H1 (cell line): ENCODE measurements at regions not wholly inside any gene's neighbourhood (a gene's known extent, or its start where the extent isn't known, plus 50 kb on each side); places are given as distances from the start of the nearest gene placed in this dataset.

Experiments
- CTCF ChIA-PET: fragments of 300-600 bp; sonication (Branson Sonifier 250); formaldehyde crosslinking; loops from one replicate; lab custom pipeline; 2021; ENCODE audit not compliant: partially characterized antibody; lab: Charles Lee
- POLR2A ChIA-PET: fragments of 300-600 bp; sonication (Branson Sonifier 250); formaldehyde crosslinking; loops from one replicate; lab custom pipeline; 2021; ENCODE audit warnings: inconsistent platforms; ENCODE audit not compliant: partially characterized antibody; lab: Charles Lee
- DNase-seq, 2 experiments: peaks; one replicate each; pipeline versions ENCODE4 v3.0.0 to v3.0.0-alpha.2; 2010 to 2022; ENCODE audit warnings: low spot score in 2 of 2, low read depth in 1 of 2, mixed read lengths in 1 of 2
- FAIRE-seq: peaks from 2 replicates; lab custom pipeline; 2011; peaks lifted over from hg19 to GRCh38; lab: Jason Lieb, UNC
- H2AFZ ChIP-seq: 2 replicates; pipeline ENCODE4 v1.8.1; 2012; ENCODE audit warnings: low read length, inconsistent platforms
- H2AK5ac ChIP-seq: 2 replicates; pipeline ENCODE4 v1.6.1; 2013; ENCODE audit warnings: low read depth, low read length
- H2BK120ac ChIP-seq: replicated peaks from 2 replicates; pipeline ENCODE3; 2013; ENCODE audit warnings: low read depth, low read length, inconsistent platforms
- H2BK12ac ChIP-seq: 2 replicates; pipeline ENCODE4 v1.6.1; 2013; ENCODE audit warnings: low read depth, low read length
- H2BK15ac ChIP-seq: 2 replicates; pipeline ENCODE4 v1.6.1; 2013; ENCODE audit warnings: low read length
- H2BK20ac ChIP-seq: 2 replicates; pipeline ENCODE4 v1.6.1; 2013; ENCODE audit warnings: low read length
- H2BK5ac ChIP-seq: 2 replicates; pipeline ENCODE4 v1.6.1; 2013; ENCODE audit warnings: low read depth, low read length
- H3K14ac ChIP-seq: 2 replicates; pipeline ENCODE4 v1.6.1; 2013; ENCODE audit warnings: inconsistent platforms; ENCODE audit not compliant: insufficient read length
- H3K18ac ChIP-seq: 2 replicates; pipeline ENCODE4 v1.6.1; 2013; ENCODE audit warnings: low read length; ENCODE audit errors: extremely low read depth
- H3K23ac ChIP-seq: 2 replicates; pipeline ENCODE4 v1.6.1; 2013; ENCODE audit warnings: inconsistent platforms; ENCODE audit not compliant: insufficient read length
- H3K23me2 ChIP-seq: 2 replicates; pipeline ENCODE4 v1.6.1; 2013; ENCODE audit warnings: low read depth, low read length
- H3K27ac ChIP-seq: 2 replicates; pipeline ENCODE4 v1.6.1; 2011; ENCODE audit warnings: low read depth, low read length, inconsistent platforms
- H3K27me3 ChIP-seq, 4 experiments: replicated peaks in 1 of 4; 1 replicate in 1 of 4; 2 replicates in 3 of 4; pipeline versions ENCODE4 v1.6.1 to v1.8.1; 2011 to 2013; ENCODE audit warnings: low read length in 3 of 4, mild to moderate bottlenecking in 3 of 4, inconsistent platforms in 2 of 4, mixed read lengths in 2 of 4, moderate library complexity in 1 of 4; ENCODE audit not compliant: control insufficient read depth in 3 of 4, insufficient read depth in 3 of 4; ENCODE audit errors: extremely low read depth in 1 of 4
- H3K36me3 ChIP-seq, 4 experiments: 2 replicates each; pipeline versions ENCODE4 v1.6.1 to v1.8.1; 2011 to 2013; ENCODE audit warnings: mild to moderate bottlenecking in 4 of 4, low read length in 3 of 4, moderate library complexity in 2 of 4, control low read depth in 1 of 4, inconsistent platforms in 1 of 4; ENCODE audit not compliant: insufficient read depth in 4 of 4, control insufficient read depth in 2 of 4
- H3K4ac ChIP-seq: replicated peaks from 2 replicates; pipeline ENCODE3; 2013; ENCODE audit warnings: low read length, low read depth, mixed read lengths, inconsistent platforms; ENCODE audit not compliant: insufficient read length
- H3K4me1 ChIP-seq, 4 experiments: replicated peaks in 1 of 4; 1 replicate in 1 of 4; 2 replicates in 3 of 4; pipeline versions ENCODE4 v1.6.1 to v1.8.1; 2011 to 2013; ENCODE audit warnings: low read length in 3 of 4, inconsistent platforms in 2 of 4, mixed read lengths in 1 of 4; ENCODE audit not compliant: insufficient read depth in 4 of 4, control insufficient read depth in 3 of 4
- H3K4me2 ChIP-seq, 2 experiments: 2 replicates each; pipeline versions ENCODE4 v1.6.1 to v1.8.1; 2011 to 2013; ENCODE audit warnings: low read depth in 2 of 2, low read length in 2 of 2, control low read depth in 1 of 2, inconsistent platforms in 1 of 2, mild to moderate bottlenecking in 1 of 2; ENCODE audit not compliant: insufficient read depth in 1 of 2
- H3K4me3 ChIP-seq, 4 experiments: fragments of 200-600, 300-600 bp in 1 of 4; sonication (generic), shearing (Covaris generic), sonication (Bioruptor Twin) in 1 of 4; 2 replicates each; pipeline versions ENCODE4 v1.5.1 to v1.8.1; 2011 to 2016; ENCODE audit warnings: low read length in 4 of 4, low read depth in 3 of 4, control low read depth in 2 of 4, inconsistent platforms in 2 of 4, mild to moderate bottlenecking in 2 of 4, mixed read lengths in 1 of 4, moderate library complexity in 1 of 4; ENCODE audit not compliant: insufficient read depth in 2 of 4; ENCODE audit errors: extremely low read depth in 1 of 4
- H3K56ac ChIP-seq: replicated peaks from 2 replicates; pipeline ENCODE3; 2013; ENCODE audit warnings: low read depth, mild to moderate bottlenecking, mixed read lengths, low read length, inconsistent platforms; ENCODE audit not compliant: insufficient read length
- H3K79me1 ChIP-seq: 2 replicates; pipeline ENCODE4 v1.6.1; 2013; ENCODE audit warnings: low read depth, low read length, control low read depth
- H3K79me2 ChIP-seq, 2 experiments: 2 replicates each; pipeline versions ENCODE4 v1.6.1 to v1.8.1; 2012 to 2013; ENCODE audit warnings: low read length in 2 of 2, mild to moderate bottlenecking in 2 of 2, inconsistent platforms in 1 of 2; ENCODE audit not compliant: insufficient read depth in 2 of 2, control insufficient read depth in 1 of 2
- H3K9ac ChIP-seq, 4 experiments: replicated peaks in 1 of 4; 1 replicate in 1 of 4; 2 replicates in 3 of 4; pipeline versions ENCODE4 v1.6.1 to v1.8.1; 2011 to 2013; ENCODE audit warnings: low read depth in 3 of 4, low read length in 3 of 4, control low read depth in 2 of 4, mild to moderate bottlenecking in 2 of 4, moderate library complexity in 2 of 4, inconsistent platforms in 1 of 4; ENCODE audit errors: extremely low read depth in 1 of 4
- H3K9me3 ChIP-seq, 2 experiments: 2 replicates each; pipeline versions ENCODE4 v1.6.1 to v1.8.1; 2012 to 2013; ENCODE audit warnings: mild to moderate bottlenecking in 2 of 2, moderate library complexity in 2 of 2, control low read depth in 1 of 2, inconsistent platforms in 1 of 2, low read depth in 1 of 2, low read length in 1 of 2, mixed read lengths in 1 of 2; ENCODE audit not compliant: insufficient read depth in 2 of 2
- H4K20me1 ChIP-seq, 2 experiments: replicated peaks in 1 of 2; 2 replicates each; pipeline versions ENCODE3 to v1.8.1; 2011 to 2013; ENCODE audit warnings: inconsistent platforms in 2 of 2, low read length in 2 of 2, mild to moderate bottlenecking in 1 of 2; ENCODE audit not compliant: insufficient read depth in 2 of 2, control insufficient read depth in 1 of 2
- H4K5ac ChIP-seq: 2 replicates; pipeline ENCODE4 v1.6.1; 2013; ENCODE audit warnings: low read length, low read depth, mixed read lengths, inconsistent platforms; ENCODE audit not compliant: insufficient read length
- H4K8ac ChIP-seq: 2 replicates; pipeline ENCODE4 v1.8.0; 2013; ENCODE audit warnings: mild to moderate bottlenecking, moderate library complexity, low read length, inconsistent platforms; ENCODE audit not compliant: insufficient read depth; ENCODE audit errors: extremely low read depth
- H4K91ac ChIP-seq: replicated peaks from 2 replicates; pipeline ENCODE3; 2013; ENCODE audit warnings: low read length, mixed read lengths, inconsistent platforms; ENCODE audit not compliant: insufficient read length
- ASH2L ChIP-seq: fragments of 200-600, 300-600 bp; sonication (generic); IDR thresholded peaks from one replicate; pipeline ENCODE4 v1.7.1; 2017; ENCODE audit warnings: low read length
- CEBPB ChIP-seq: IDR thresholded peaks from 2 replicates; pipeline ENCODE4 v1.6.1; 2012; ENCODE audit warnings: low read depth, low read length
- CREB1 ChIP-seq: IDR thresholded peaks from 2 replicates; pipeline ENCODE4 v1.6.1; 2012; ENCODE audit warnings: inconsistent platforms
- CTBP2 ChIP-seq: IDR thresholded peaks from 2 replicates; pipeline ENCODE4 v1.7.0; 2011; ENCODE audit warnings: borderline replicate concordance, mild to moderate bottlenecking, moderate library complexity, mixed read lengths, low read length; ENCODE audit not compliant: insufficient read depth, insufficient read length
- EP300 ChIP-seq, 2 experiments: IDR thresholded peaks; 1 replicate in 1 of 2; 2 replicates in 1 of 2; pipeline ENCODE4 v1.6.1; 2011 to 2012; ENCODE audit warnings: low read depth in 2 of 2, low read length in 2 of 2, mild to moderate bottlenecking in 2 of 2, borderline replicate concordance in 1 of 2, inconsistent platforms in 1 of 2, moderate library complexity in 1 of 2
- FOSL1 ChIP-seq: IDR thresholded peaks from 2 replicates; pipeline ENCODE4 v1.6.1; 2011; ENCODE audit warnings: mild to moderate bottlenecking, low read depth, low read length, moderate library complexity; ENCODE audit not compliant: insufficient read depth
- GTF2F1 ChIP-seq: IDR thresholded peaks from 2 replicates; pipeline ENCODE4 v1.6.1; 2012; ENCODE audit warnings: low read depth, low read length, improper control_type of control experiment, borderline replicate concordance
- HDAC6 ChIP-seq: IDR thresholded peaks from one replicate; pipeline ENCODE4 v1.7.1; 2012; ENCODE audit warnings: low read depth, mild to moderate bottlenecking, inconsistent platforms, low read length, moderate library complexity
- SAP30 ChIP-seq: fragments of 300-600 bp; sonication (generic); IDR thresholded peaks from 2 replicates; pipeline ENCODE4 v1.7.1; 2012; ENCODE audit warnings: low read length, moderate library complexity, mild to moderate bottlenecking, inconsistent platforms; ENCODE audit not compliant: insufficient read depth, insufficient replicate concordance
- SRF ChIP-seq: IDR thresholded peaks from 2 replicates; pipeline ENCODE4 v1.6.1; 2011; ENCODE audit warnings: mild to moderate bottlenecking, low read depth, low read length, moderate library complexity
- SUZ12 ChIP-seq: fragments of 200-600 bp; sonication (generic); IDR thresholded peaks from 2 replicates; pipeline ENCODE4 v1.6.1; 2012; ENCODE audit warnings: mild to moderate bottlenecking, inconsistent platforms, low read length, moderate library complexity, mixed read lengths
- TEAD4 ChIP-seq: IDR thresholded peaks from 2 replicates; pipeline ENCODE4 v1.6.1; 2012; ENCODE audit warnings: low read depth, low read length, inconsistent platforms, mixed read lengths
- YY1 ChIP-seq: IDR thresholded peaks from 2 replicates; pipeline ENCODE4 v1.6.1; 2011; ENCODE audit warnings: low read depth, mild to moderate bottlenecking, low read length
- WGBS, 2 experiments: shearing (Covaris generic) in 1 of 2; methylation state at CpG; one replicate each; pipeline versions ENCODE4 v1.1.6 to v1.1.7; 2013 to 2015; ENCODE audit warnings: low lambda C conversion rate in 2 of 2, mixed read lengths in 2 of 2, inconsistent platforms in 1 of 2, low coverage in 1 of 2, missing lambda C conversion rate in 1 of 2; ENCODE audit not compliant: insufficient replicate concordance in 2 of 2, insufficient coverage in 1 of 2, insufficient read length in 1 of 2; ENCODE audit errors: extremely low coverage in 1 of 2, missing lambda C conversion rate in 1 of 2; 5-methylcytosine and 5-hydroxymethylcytosine counted together
- TF ChIP-seq, protein P1 (sequence below): IDR thresholded peaks from 2 replicates; pipeline ENCODE4 v1.6.1; 2011; ENCODE audit warnings: low read length, improper control_type of control experiment

DNA sequence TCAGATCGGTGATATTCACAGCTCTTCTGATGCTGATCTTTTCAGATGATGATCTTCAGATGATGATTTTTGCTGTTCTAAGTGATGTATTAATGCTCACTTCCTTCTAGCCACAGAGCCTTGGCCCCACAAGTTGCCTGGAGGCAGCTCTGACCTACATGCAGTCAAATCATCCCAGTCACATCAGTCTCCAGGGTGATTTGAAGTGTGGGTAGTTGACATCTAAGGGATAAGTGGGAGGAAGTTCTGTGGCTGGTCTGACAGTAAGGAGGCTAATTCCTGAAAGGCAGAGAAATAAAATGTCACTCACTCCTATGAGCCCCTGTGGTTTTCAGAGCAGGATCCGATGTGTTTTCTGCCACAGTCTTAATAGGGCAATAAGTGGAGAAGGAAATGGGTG lies 79.8 kb upstream of the RPL34 start:
- H3K56ac ChIP-seq = no peak overlapping the region
- H3K9me3 ChIP-seq = no peaks in the 10 kb centered on the region
- ChIA-PET CTCF (interaction anchor here (0.7 to 1.6 kb wide), 2 partner anchors 32 to 49 kb away, joined by 3 to 7 read pairs; no protein-coding TSS in a partner anchor), POLR2A (no interaction called here)
- 88% methylated on average over 2 of the region's 2 CpGs; no CpG with 5 or more reads in 1 of the 2 experiments for WGBS, 2 experiments
- H3K79me1 ChIP-seq = no peaks in the 10 kb centered on the region
- H4K20me1 ChIP-seq = no peaks in the 10 kb centered on the region
- DNase-seq (no peak), FAIRE-seq (no peak)
- no peak overlapping the region for H3K18ac ChIP-seq
- no peak overlapping the region for H2AFZ ChIP-seq
- no peak overlapping the region for H3K4ac ChIP-seq
- no peak overlapping the region for H4K5ac ChIP-seq
- no peak overlapping the region for H2BK20ac ChIP-seq
- no peak overlapping the region for H3K4me2 ChIP-seq
- H4K8ac ChIP-seq = no peak overlapping the region
- no peak overlapping the region for H2BK15ac ChIP-seq
- H3K36me3 ChIP-seq = no peaks in the 10 kb centered on the region
- no peak overlapping the region for H2AK5ac ChIP-seq
- no peak overlapping the region for H3K14ac ChIP-seq
- H3K23me2 ChIP-seq = no peaks in the 10 kb centered on the region
- no peak overlapping the region for H4K91ac ChIP-seq
- no peak overlapping the region for H2BK5ac ChIP-seq
- no peaks in the 10 kb centered on the region for H3K27me3 ChIP-seq
- H3K79me2 ChIP-seq = no peaks in the 10 kb centered on the region
- H3K4me3 ChIP-seq = no peak overlapping the region
- no peak overlapping the region for H3K27ac ChIP-seq
- H3K4me1 ChIP-seq = no peaks in the 10 kb centered on the region
- no peak overlapping the region for H2BK12ac ChIP-seq
- H3K9ac ChIP-seq = no peak overlapping the region
- H3K23ac ChIP-seq = no peak overlapping the region
- H2BK120ac ChIP-seq = no peak overlapping the region
- TF ChIP-seq TEAD4 (no peak), EP300 (IDR thresholded peaks at IDR 0.05; ENCODE audit: borderline replicate concordance in 1 of 2, low read depth in 2 of 2, low read length in 2 of 2) (no peak), SAP30 (no peak), GTF2F1 (no peak), SUZ12 (no peak), FOSL1 (no peak), HDAC6 (no peak), CEBPB (no peak), YY1 (no peak), CREB1 (no peak), SRF (no peak), ASH2L (no peak), CTBP2 (no peak)
- TF ChIP-seq, protein P1, sequence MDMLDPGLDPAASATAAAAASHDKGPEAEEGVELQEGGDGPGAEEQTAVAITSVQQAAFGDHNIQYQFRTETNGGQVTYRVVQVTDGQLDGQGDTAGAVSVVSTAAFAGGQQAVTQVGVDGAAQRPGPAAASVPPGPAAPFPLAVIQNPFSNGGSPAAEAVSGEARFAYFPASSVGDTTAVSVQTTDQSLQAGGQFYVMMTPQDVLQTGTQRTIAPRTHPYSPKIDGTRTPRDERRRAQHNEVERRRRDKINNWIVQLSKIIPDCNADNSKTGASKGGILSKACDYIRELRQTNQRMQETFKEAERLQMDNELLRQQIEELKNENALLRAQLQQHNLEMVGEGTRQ = no peak
